ENCODE measurements at regions not wholly inside any gene's neighbourhood (a gene's known extent, or its start where the extent isn't known, plus 50 kb on each side); places are given as distances from the start of the nearest gene placed in this dataset.
A peak's percentile ranks its signal among the peaks of the same experiment; 100 is the strongest.

DNA sequence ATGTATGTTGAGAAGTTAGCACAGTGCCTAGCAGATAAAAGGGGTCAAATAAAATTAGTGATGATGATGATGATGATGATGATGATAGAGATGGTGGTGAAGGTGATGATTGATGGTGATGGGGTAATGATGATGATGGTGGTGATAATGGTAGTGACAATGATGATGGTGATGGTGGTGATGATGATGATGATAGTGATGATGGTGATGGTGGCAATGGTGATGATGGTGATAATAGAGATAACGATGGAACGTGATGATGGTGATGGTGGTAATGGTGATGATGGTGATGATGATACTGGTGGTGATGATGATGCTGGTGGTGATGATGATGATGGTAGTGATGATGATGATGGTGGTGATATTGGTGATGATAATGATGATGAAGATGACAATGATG is 223.7 kb downstream of the FOXL1 start:
- Histone ChIP-seq H3K27me3 (peaks cover 46% of the 10 kb centered on the region), H2AFZ (no peak overlapping the region), H4K20me1 (ENCODE audit: insufficient read depth, poor library complexity, severe bottlenecking) (no peaks in the 10 kb centered on the region), H3K4me2 (no peak overlapping the region), H3K9me2 (replicated peaks; ENCODE audit: insufficient read depth) (no peaks in the 10 kb centered on the region), H3K36me3 (replicated peaks; ENCODE audit: insufficient read depth, low read depth) (no peaks in the 10 kb centered on the region), H3K9me3 (ENCODE audit: low read depth) (no peaks in the 10 kb centered on the region), H3K79me2 (no peaks in the 10 kb centered on the region), H3K4me1 (ENCODE audit: insufficient read depth) (no peaks in the 10 kb centered on the region), H3K4me3 (no peak overlapping the region), H3K27ac (no peak overlapping the region)
- TF ChIP-seq EZH2phosphoT487 (IDR thresholded peaks at IDR 0.05; ENCODE audit: low read depth, severe bottlenecking, unreplicated experiment), result no peak
- 100% methylated on average over 2 of the region's 2 CpGs for WGBS (ENCODE audit: low lambda C conversion rate, missing lambda C conversion rate)
- DNase-seq (ENCODE audit: low spot score), result no peak

- Histone ChIP-seq H3K9me2 (replicated peaks; ENCODE audit: insufficient read depth) (no peaks in the 10 kb centered on the region), H3K79me2 (no peaks in the 10 kb centered on the region), H3K27me3 (peaks cover 69% of the 10 kb centered on the region), H3K9me3 (ENCODE audit: low read depth) (no peaks in the 10 kb centered on the region), H2AFZ (no peak overlapping the region), H3K36me3 (replicated peaks; ENCODE audit: insufficient read depth, low read depth) (no peaks in the 10 kb centered on the region), H3K27ac (no peak overlapping the region), H3K4me1 (ENCODE audit: insufficient read depth) (no peaks in the 10 kb centered on the region), H3K4me3 (no peak overlapping the region), H3K4me2 (no peak overlapping the region), H4K20me1 (ENCODE audit: insufficient read depth, poor library complexity, severe bottlenecking) (no peaks in the 10 kb centered on the region)
- TF ChIP-seq CTCF (IDR thresholded peaks at IDR 0.05; ENCODE audit: poor library complexity) (no peak), EZH2 (IDR thresholded peaks at IDR 0.05; ENCODE audit: borderline replicate concordance) (no peak), EZH2phosphoT487 (IDR thresholded peaks at IDR 0.05; ENCODE audit: low read depth, severe bottlenecking, unreplicated experiment) (no peak)
- WGBS (ENCODE audit: low lambda C conversion rate, missing lambda C conversion rate), result 87% methylated on average over 6 of the region's 6 CpGs
- no peak for DNase-seq (ENCODE audit: low spot score)
These were observed 226.8 kb downstream of the FOXL1 start for GRCh38 chr16:86805188-86805587.

DNA sequence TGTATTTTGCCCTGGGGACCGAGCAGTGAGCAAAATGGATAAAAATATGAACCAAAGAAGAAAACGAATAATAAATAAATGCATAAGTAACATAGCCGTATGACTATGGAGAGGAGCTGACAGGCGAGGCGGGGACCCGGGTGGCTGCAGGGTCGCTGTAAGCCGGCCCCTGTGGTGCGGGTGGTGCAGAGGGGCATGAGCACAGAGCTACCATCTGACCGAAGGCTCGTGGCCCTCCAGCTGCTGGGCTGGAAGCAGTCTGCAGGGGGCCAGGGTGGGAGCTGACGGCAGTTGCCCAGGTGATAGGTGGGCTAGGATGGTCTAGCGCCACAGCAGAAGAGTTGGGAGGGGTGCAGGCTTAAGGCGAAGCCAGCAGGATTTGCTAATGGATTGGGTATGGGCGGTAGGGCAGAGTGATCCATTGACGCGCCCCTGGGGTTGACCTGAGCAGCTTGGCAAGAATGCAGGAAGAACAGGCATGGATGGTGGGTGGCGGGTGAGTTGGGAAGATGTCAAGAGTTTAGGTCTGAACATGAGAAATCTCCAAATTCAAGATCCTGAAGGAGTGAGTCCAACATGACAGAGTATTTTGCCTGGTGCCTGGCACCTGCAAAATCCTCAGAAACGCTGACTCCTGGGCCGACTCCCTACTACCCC is 228.0 kb downstream of the FOXL1 start:
- peak overlapping the region; percentile 44 for H3K4me2 ChIP-seq
- peaks cover 70% of the 10 kb centered on the region for H3K27me3 ChIP-seq
- TF ChIP-seq CTCF (IDR thresholded peaks at IDR 0.05; ENCODE audit: poor library complexity), result no peak
- no peak for TF ChIP-seq EZH2 (IDR thresholded peaks at IDR 0.05; ENCODE audit: borderline replicate concordance)
- no peak for TF ChIP-seq EZH2phosphoT487 (IDR thresholded peaks at IDR 0.05; ENCODE audit: low read depth, severe bottlenecking, unreplicated experiment)
- 83% methylated on average over 20 of the region's 20 CpGs for WGBS (ENCODE audit: low lambda C conversion rate, missing lambda C conversion rate)
- no peak overlapping the region for H2AFZ ChIP-seq
- no peak overlapping the region for H3K27ac ChIP-seq
- H3K9me3 ChIP-seq (ENCODE audit: low read depth), result no peaks in the 10 kb centered on the region
- no peaks in the 10 kb centered on the region for H4K20me1 ChIP-seq (ENCODE audit: insufficient read depth, poor library complexity, severe bottlenecking)
- H3K4me3 ChIP-seq, result no peak overlapping the region
- no peaks in the 10 kb centered on the region for H3K79me2 ChIP-seq
- no peak for DNase-seq (ENCODE audit: low spot score)
- no peaks in the 10 kb centered on the region for H3K4me1 ChIP-seq (ENCODE audit: insufficient read depth)
- H3K36me3 ChIP-seq (replicated peaks; ENCODE audit: insufficient read depth, low read depth), result no peaks in the 10 kb centered on the region
- H3K9me2 ChIP-seq (replicated peaks; ENCODE audit: insufficient read depth), result no peaks in the 10 kb centered on the region

DNA sequence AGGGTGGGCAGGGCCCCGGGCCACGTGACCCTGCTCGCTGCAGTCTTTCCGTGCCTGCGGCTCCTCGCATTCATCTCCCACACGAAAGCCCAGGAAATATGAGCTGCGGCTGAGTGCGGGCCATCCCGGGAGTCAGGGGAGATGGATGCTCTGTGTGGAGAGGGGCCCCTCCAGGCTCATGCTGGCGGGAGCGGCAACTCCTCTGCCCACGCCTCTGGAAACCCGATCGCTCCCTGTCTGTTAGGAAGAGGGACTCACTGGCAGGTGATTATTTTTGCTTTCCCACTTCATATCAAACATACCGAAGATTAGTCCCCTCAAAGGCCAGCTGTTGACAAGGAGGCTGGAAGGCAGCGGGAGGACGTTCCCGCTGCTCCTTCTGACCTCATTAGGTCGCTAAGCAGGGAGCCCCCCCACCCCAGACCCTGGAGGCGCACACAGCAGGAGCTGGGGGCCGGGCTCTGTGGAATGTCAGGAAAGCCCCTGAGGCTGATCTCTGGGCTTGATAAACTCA is 228.5 kb downstream of the FOXL1 start:
- no peaks in the 10 kb centered on the region for H4K20me1 ChIP-seq (ENCODE audit: insufficient read depth, poor library complexity, severe bottlenecking)
- H3K27ac ChIP-seq, result no peak overlapping the region
- H3K4me1 ChIP-seq (ENCODE audit: insufficient read depth), result no peaks in the 10 kb centered on the region
- TF ChIP-seq EZH2 (IDR thresholded peaks at IDR 0.05; ENCODE audit: borderline replicate concordance) (no peak), EZH2phosphoT487 (IDR thresholded peaks at IDR 0.05; ENCODE audit: low read depth, severe bottlenecking, unreplicated experiment) (no peak), CTCF (IDR thresholded peaks at IDR 0.05; ENCODE audit: poor library complexity) (no peak)
- no peak for DNase-seq (ENCODE audit: low spot score)
- H3K9me3 ChIP-seq (ENCODE audit: low read depth), result no peaks in the 10 kb centered on the region
- no peak overlapping the region for H3K4me3 ChIP-seq
- no peaks in the 10 kb centered on the region for H3K36me3 ChIP-seq (replicated peaks; ENCODE audit: insufficient read depth, low read depth)
- H2AFZ ChIP-seq, result no peak overlapping the region
- no peaks in the 10 kb centered on the region for H3K79me2 ChIP-seq
- H3K27me3 ChIP-seq, result peaks cover 68% of the 10 kb centered on the region
- H3K4me2 ChIP-seq, result peak overlapping the region; percentile 44
- no peaks in the 10 kb centered on the region for H3K9me2 ChIP-seq (replicated peaks; ENCODE audit: insufficient read depth)
- 15% methylated on average over 21 of the region's 22 CpGs for WGBS (ENCODE audit: low lambda C conversion rate, missing lambda C conversion rate)

Measured in hepatocyte (in vitro differentiated cells).